Body of pancreas (tissue), 4 donors: ENCODE measurements at regions not wholly inside any gene's neighbourhood (a gene's known extent, or its start where the extent isn't known, plus 50 kb on each side); places are given as distances from the start of the nearest gene placed in this dataset.

Experiments used
- POLR2A ChIP-seq, 3 donors: fragments of 450-650 bp; IDR thresholded peaks; one replicate each; pipeline ENCODE4 v1.6.1; 2016; ENCODE audit warnings: antibody characterized with exemption in 3 of 3, mild to moderate bottlenecking in 2 of 3
- TF ChIP-seq, protein P1 (sequence below), 7 experiments: fragments of 450-650 bp in 4 of 7; fragments of 200-600 bp in 3 of 7; sonication (generic) in 3 of 7; IDR thresholded peaks; one replicate each; pipeline ENCODE4 v1.5.1; 2016 to 2019; ENCODE audit warnings: antibody characterized with exemption in 7 of 7

DNA sequence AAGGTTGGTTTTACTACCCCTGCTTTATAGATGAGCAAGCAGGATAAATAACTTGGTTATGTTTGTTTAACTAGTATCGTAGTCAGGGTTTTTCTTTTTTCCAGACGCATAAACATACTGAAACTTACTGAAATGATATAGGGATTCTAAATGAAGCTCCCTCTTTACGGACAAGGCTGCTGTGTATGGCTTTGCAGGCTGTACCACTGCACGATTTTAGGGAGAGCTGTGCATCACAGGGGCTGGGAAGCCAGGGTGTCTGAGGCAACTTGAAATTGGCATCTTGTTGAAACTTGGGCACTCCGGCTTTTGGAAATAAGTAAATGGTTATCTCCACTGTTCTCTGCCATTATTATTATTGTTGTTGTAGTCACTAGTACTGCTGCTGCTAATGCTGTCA, 218.1 kb upstream of the CDH8 start:
- TF ChIP-seq, protein P1, sequence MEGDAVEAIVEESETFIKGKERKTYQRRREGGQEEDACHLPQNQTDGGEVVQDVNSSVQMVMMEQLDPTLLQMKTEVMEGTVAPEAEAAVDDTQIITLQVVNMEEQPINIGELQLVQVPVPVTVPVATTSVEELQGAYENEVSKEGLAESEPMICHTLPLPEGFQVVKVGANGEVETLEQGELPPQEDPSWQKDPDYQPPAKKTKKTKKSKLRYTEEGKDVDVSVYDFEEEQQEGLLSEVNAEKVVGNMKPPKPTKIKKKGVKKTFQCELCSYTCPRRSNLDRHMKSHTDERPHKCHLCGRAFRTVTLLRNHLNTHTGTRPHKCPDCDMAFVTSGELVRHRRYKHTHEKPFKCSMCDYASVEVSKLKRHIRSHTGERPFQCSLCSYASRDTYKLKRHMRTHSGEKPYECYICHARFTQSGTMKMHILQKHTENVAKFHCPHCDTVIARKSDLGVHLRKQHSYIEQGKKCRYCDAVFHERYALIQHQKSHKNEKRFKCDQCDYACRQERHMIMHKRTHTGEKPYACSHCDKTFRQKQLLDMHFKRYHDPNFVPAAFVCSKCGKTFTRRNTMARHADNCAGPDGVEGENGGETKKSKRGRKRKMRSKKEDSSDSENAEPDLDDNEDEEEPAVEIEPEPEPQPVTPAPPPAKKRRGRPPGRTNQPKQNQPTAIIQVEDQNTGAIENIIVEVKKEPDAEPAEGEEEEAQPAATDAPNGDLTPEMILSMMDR (IDR thresholded peaks at IDR 0.05), result no peak
- TF ChIP-seq POLR2A (IDR thresholded peaks at IDR 0.05), result no peak
